ENCODE measurements at regions not wholly inside any gene's neighbourhood (a gene's known extent, or its start where the extent isn't known, plus 50 kb on each side); places are given as distances from the start of the nearest gene placed in this dataset.
"Not testable (repeated sequence)": the region's sequence is repeated elsewhere in the genome, so short reads cannot be mapped to it uniquely, and the experiment has no call there.

DNA sequence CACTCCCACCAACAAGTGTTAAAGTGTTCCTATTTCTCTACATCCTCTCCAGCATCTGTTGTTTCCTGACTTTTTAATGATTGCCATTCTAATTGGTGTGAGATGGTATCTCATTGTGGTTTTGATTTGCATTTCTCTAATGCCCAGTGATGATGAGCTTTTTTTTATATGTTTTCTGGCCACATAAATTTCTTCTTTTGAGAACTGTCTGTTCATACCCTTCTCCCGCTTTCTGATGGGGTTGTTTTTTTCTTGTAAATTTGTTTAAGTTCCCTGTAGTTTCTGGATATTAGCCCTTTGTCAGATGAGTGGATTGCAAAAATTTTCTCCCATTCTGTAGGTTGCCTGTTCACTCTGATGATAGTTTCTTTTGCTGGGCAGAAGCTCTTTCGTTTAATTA lies 134.3 kb upstream of the RUNX1 start:
- not testable (repeated sequence) for TF ChIP-seq CTCF (IDR thresholded peaks at IDR 0.05); POLR2AphosphoS5 (IDR thresholded peaks at IDR 0.05; ENCODE audit: low read depth, low read length); TCF7L2 (IDR thresholded peaks at IDR 0.05; ENCODE audit: low read depth, low read length); REST (IDR thresholded peaks at IDR 0.05; ENCODE audit: insufficient read depth in 1 of 2, low read depth in 2 of 2, low read length in 1 of 2)
